Right lung (tissue), 2 donors: ENCODE measurements at regions not wholly inside any gene's neighbourhood (a gene's known extent, or its start where the extent isn't known, plus 50 kb on each side); places are given as distances from the start of the nearest gene placed in this dataset.
"Not testable (repeated sequence)": the region's sequence is repeated elsewhere in the genome, so short reads cannot be mapped to it uniquely, and the experiment has no call there.

ENCODE experiments used
- DNase-seq, 2 donors: peaks; one replicate each; pipeline ENCODE4 v3.0.0-alpha.2; 2013

- DNase-seq, result no peak
These were observed 66.9 kb downstream of the FOXL3 start for GRCh38 chr7:356691-357462.

DNA sequence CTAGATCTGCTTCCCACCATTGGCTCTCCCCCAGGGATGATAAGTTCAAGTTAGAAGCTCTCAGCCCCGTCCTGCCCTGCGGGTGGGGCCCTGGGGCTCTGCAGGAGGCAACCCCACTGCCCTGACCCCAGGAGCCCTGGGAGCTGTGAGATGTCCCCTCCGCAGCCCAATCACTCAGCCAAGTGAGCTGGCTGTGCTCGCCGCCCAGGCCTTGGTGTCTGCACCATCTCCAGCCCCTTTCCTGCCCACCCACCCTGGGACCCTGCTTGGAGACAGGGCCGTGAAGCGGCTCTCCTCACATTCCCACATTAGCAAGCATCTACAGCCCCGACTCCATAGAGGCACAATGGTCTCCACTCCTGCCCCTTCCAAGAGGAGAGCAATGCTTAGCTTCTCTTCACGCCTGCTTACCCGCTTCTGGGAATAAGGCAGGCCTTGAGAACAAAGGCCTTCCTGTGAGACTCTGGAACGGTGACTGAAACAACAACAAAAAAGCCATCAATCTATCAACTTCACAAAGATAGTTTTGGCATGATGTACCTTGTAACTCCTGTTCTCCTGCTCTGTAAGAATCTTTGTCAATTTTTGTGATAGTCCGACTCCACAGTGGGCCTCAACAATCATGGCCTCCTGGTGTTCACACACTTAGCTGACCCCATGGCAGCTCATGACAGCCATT, 67.7 kb downstream of the FOXL3 start:
- no peak for DNase-seq

DNA sequence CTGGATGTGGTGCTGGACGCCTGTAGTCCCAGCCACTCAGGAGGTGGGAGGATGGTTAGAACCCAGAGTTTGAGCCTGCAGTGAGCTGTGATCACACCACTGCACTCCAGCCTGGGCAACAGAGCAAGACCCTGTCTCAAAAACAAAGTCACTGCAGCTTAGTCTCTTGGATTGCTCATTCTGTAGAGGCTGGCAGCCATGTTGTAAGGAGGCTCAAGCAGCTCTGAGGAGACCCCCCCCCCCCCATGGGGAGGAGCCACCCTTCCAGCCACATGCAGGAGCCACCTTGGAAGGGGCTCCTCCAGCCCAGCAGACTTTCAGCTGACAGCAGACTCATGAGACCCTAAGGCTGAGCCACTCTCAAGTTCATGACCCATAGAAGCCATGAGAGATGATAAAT, 68.4 kb downstream of the FOXL3 start:
- DNase-seq, result no peak

DNA sequence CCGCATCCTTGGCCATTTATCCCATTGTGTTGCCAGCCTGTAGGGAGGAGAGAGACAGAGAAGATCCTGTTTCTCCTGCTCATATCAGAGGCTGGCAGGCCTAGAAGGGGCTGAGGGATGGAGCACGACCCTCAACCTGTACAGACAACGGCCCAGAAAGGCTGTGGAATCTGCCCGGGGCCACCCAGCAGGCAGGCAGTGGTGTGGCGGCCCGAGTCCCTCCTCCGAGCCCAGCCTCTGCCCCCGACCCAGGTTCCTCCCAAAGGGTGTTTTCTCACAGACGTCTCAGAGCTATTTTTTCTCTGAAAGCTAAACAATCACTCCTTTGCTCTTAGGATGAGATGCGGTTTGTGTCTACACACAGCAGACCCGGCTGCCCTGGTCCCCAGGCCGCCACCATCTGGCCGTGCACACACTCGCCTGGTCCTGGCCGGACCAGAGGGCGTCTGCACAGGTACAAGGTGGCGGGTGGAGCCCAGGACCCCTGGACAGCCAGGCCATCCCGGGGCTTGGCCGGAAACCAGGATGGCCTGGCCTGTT, 69.3 kb downstream of the FOXL3 start:
- no peak for DNase-seq

GRCh38 chr7:359766-360361, 69.9 kb downstream of the FOXL3 start:
- no peak for DNase-seq

DNA sequence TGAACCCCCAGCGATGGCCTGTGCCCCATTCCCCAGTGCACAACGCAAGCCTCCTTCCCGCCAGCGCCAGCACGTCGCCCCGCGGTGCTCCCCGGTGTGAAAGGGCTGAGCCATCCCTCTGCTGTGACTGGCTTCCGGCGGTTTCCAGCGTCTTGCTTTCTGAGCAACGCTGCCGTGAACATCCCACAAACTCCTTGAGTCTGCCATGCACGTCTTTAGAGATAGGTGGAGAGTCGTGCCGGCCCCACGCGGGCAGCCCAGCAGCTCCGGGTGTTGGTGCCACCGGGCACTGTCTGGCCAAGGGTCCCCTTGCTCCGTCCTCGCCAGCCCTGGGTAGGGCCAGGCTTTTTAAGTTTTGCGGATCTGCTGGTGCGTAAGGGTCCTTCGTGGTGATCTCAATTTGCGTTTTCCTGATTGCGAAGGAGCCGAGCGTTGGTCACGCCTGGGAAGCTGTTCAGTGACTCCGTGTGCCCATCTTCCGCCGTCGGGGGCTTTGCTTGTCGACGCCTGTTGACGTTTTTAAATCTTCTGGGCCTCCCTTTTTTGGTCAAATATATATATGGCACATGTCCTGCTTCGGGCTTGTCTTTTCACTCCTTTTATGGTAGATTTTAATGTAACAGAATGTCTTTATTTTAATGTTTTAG, 70.6 kb downstream of the FOXL3 start:
- no peak for DNase-seq

DNA sequence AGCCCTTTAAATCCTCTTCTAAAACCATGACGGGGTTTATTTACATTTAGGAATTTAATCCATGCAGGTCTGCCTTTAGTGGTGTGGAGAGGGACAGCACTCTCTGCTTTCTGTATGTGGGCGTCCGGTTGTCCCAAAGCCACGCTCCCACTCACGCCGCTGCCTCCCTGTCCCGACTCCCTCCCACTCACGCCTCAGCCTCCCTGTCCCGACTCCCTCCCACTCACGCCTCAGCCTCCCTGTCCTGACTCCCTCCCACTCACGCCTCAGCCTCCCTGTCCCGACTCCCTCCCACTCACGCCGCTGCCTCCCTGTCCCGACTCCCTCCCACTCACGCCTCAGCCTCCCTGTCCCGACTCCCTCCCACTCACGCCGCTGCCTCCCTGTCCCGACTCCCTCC, 71.2 kb downstream of the FOXL3 start:
- not testable (repeated sequence) for DNase-seq

GRCh38 chr7:361680-362401, 71.9 kb downstream of the FOXL3 start:
- DNase-seq, result no peak

DNA sequence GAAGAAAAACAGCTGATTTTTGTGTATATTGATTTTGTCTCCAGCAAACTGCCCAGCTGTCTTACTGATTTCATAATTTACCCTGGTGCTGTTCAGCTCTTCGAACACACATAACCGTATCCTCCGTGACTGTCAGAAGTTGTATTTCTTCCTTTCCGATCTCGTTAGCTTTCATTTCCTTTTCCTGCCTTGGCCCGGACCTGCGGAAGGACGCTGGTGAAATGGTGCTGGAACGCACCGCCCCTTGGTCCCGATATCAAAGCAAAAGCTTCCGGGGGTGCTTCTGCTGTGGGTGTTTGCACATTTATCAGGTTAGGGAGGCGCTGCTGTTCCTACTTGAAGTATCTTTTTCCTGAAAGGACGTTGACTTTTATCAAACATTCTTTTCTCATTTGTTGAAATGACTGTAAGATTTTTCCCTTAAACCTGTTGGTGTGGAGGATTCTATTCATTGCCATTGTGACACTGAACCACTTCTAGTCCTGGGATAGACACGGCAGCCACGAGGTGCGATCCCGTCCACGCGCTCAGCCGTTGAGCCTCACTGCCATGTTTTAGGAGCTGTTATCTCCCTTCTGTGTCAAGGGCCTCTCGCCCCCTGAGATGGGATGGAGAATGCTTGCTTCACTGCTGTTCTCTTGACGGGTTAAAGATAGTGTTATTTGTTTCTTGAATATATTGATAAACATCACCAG, 72.6 kb downstream of the FOXL3 start:
- DNase-seq, result no peak

- DNase-seq, result no peak
These were observed 73.7 kb downstream of the FOXL3 start for GRCh38 chr7:363626-364025.

DNA sequence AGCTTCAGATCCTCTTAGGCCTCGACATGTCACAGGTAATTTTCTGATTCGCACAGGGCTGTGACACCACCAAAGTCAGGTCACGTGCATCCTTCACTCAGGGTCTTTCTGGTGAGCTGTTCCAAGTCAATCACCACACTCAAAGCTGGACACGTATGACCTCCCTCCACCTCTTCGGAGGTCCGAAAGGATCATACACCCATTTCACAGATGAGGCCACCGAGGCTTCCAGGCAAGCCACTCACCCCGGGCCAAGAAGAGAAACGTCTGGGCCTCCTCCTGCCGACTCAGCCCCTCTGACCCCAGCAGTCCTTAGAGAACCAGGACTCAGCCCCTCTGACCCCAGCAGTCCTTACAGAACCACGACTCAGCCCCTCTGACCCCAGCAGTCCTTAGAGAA, 74.6 kb downstream of the FOXL3 start:
- DNase-seq, result no peak

GRCh38 chr7:365593-365992, 75.6 kb downstream of the FOXL3 start:
- no peak for DNase-seq

DNA sequence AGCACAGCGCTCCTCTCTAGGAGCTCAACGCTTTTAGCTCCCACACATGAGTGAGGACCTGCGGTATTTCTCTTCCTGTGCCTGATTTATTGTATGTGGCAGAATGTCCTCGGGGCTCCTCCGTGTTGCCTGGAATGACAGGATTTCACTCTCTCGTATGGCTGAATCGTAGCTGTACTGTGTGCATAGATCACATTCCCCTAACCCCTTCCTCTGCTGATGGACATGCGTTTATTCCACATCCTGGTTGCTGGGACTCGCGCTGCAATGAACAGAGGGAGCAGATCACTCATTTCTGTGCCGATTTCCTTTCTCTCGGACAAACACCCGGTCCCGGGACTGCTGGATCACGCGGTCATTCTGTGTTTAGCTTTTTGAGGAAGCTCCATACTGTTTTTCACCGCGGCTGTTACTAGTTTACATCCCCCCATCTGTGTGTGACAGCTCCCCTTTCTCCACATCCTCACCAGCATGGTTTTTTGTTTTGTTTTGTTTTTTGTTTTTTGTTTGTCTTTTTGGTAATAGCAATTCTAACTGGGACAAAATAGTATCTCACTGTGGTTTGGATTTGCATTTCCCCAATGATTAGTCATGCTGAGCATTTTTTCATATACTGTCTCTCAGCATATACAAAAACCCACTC, 76.3 kb downstream of the FOXL3 start:
- DNase-seq, result no peak

DNA sequence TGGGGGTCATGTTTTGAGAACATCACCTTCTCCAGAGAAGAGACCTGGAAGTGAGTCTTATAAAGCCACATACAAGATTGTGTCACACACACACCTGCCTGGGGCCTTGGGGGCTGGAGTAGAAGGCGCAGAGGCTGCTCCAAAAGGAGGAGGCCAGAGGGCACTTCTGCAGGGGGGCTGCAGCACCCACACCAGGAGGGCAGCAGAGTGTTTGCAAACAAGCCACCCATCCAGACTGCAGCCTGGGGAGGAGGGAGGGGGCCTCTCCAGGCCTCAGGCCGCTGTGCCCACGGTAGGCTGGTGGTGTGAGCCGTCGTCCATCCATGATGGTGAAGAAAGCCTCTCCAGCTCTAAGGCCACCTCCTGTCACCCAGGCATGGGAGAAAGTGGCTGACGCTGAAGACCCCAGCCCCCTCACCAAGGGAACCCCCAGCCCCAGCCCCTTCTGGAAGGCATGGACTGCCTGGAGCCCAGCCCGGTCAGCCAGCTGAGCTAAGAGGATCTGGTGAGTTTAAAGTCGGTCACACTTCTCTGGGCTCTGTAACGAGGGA, 77.5 kb downstream of the FOXL3 start:
- DNase-seq, result no peak

DNA sequence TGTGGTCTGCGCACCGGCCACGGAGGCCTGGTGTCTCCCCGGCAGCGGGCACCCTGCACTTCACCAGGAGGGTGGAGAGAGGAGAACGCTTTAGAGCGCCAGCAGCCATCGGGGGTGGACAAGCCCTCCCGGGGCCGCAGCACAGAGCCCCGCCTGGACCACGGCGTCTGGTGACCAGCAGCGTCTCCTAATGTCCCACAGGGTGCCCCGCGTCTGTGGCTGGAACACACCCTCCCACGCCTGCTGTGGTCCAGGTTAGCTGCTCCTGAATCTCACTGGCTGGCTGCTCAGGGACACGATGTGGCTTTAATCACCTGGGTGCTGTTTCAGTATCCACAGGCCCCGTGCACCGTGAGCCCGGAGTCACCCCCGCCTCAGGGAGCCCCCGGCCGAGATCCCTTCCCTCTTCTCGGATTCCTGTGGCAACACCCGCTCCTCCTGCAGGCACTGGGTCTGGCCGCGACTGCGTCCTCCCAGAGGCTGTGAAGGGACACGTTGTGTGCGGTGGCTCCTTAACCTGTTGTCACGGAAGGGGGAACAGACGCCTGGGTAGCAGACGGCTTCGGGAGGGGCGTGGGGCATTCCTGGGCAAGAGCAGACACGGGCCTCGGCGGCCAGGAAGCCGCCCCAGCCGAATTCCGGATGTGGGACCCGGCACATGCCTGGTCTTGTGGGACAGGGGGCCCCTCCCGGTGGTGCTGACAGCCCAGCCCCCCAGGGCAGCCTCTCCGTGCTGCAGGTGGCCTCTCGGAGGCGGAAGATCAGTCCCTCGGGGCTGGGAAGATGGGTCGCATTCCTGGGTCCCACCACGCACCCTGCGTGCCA, 78.9 kb downstream of the FOXL3 start:
- DNase-seq, result no peak

- DNase-seq, result no peak
These were observed 79.7 kb downstream of the FOXL3 start for GRCh38 chr7:369476-370258.

DNA sequence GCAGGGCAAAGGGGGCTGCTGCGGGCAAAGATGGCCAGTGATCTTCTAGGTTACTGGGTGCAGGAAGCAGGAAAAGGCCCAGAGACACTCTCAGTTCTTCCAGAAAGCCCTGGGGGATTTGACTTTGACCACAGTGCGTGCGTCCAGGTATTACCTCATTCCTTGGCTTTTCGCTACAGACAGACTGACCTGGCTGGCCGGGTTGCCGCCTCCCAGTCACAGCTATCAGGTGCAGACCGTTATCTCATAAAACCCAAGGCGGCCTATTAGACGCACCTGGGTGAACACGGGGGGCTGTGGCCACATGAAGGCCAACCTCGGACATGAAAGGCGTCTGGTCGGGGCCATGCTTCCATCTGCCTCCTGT, 80.3 kb downstream of the FOXL3 start:
- DNase-seq, result no peak

DNA sequence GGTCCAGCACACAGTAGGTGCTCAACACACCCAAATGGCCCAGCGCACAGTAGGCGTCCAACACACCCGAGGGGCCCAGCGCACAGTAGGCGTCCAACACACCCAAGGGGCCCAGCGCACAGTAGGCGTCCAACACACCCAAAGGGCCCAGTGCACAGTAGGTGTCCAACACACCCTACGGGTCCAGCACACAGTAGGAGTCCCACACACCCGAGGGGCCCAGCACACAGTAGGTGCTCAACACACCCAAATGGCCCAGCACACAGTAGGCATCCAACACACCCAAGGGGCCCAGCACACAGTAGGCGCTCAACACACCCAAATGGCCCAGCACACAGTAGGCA, 80.8 kb downstream of the FOXL3 start:
- no peak for DNase-seq
